ENCODE measurements at regions not wholly inside any gene's neighbourhood (a gene's known extent, or its start where the extent isn't known, plus 50 kb on each side); places are given as distances from the start of the nearest gene placed in this dataset.

DNA sequence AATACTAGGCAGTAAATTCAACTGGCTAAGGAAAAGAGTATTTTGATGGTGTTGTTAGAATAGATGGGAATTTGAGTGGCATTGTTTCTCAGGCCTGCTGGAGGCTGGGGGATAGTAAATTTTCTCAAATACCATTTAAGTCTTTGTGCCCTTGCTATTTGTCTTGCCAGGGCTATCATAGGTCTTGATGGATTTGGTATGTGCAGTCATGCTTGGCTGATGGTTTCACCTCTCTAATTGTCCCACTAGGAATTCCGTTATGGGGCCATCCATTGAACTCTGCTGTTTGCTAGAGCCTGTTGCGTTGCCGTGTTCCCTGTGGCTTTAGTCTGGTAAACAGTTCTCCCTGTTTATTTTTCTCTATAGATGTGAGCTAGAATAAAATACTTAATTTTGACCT, 438.1 kb upstream of the FAM98A start:
- Mint-ChIP-seq H3K4me1 (ENCODE audit: low read depth) (peaks cover 7% of the 10 kb centered on the region), H3K36me3 (ENCODE audit: insufficient read depth) (no peaks in the 10 kb centered on the region), H3K27ac (no peak overlapping the region), H3K9me3 (ENCODE audit: low read depth) (no peaks in the 10 kb centered on the region), H3K4me3 (ENCODE audit: low read depth) (no peak overlapping the region), H3K27me3 (peaks cover 31% of the 10 kb centered on the region)
- no peak for DNase-seq (ENCODE audit: low spot score, unreplicated experiment)
- TF ChIP-seq, protein P1, sequence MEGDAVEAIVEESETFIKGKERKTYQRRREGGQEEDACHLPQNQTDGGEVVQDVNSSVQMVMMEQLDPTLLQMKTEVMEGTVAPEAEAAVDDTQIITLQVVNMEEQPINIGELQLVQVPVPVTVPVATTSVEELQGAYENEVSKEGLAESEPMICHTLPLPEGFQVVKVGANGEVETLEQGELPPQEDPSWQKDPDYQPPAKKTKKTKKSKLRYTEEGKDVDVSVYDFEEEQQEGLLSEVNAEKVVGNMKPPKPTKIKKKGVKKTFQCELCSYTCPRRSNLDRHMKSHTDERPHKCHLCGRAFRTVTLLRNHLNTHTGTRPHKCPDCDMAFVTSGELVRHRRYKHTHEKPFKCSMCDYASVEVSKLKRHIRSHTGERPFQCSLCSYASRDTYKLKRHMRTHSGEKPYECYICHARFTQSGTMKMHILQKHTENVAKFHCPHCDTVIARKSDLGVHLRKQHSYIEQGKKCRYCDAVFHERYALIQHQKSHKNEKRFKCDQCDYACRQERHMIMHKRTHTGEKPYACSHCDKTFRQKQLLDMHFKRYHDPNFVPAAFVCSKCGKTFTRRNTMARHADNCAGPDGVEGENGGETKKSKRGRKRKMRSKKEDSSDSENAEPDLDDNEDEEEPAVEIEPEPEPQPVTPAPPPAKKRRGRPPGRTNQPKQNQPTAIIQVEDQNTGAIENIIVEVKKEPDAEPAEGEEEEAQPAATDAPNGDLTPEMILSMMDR (IDR thresholded peaks at IDR 0.05; ENCODE audit: unreplicated experiment) = no peak

DNA sequence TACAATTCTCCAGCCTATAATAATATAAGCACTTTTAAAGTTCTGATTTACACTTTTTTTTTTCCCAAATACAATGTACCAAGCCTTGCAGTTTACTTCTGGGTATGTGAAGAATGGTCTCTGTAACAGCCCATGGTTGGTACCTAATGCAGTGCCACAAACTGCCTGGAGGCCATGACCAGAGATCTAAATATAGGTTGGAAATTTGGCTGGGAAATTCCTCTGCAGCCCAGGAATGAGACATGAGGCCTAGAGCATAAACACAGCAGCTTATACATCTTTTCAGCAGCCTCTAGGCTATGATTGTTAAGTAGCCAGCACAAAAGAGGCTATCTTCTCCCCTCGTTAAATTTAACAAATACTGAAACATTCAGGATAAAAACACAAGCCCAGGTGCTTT, 432.0 kb upstream of the FAM98A start:
- no peaks in the 10 kb centered on the region for H3K4me1 Mint-ChIP-seq (ENCODE audit: low read depth)
- no peaks in the 10 kb centered on the region for H3K36me3 Mint-ChIP-seq (ENCODE audit: insufficient read depth)
- peaks cover 16% of the 10 kb centered on the region for H3K27me3 Mint-ChIP-seq
- no peak for DNase-seq (ENCODE audit: low spot score, unreplicated experiment)
- no peak overlapping the region for H3K27ac Mint-ChIP-seq
- no peaks in the 10 kb centered on the region for H3K9me3 Mint-ChIP-seq (ENCODE audit: low read depth)
- no peak overlapping the region for H3K4me3 Mint-ChIP-seq (ENCODE audit: low read depth)
- TF ChIP-seq, protein P1 (IDR thresholded peaks at IDR 0.05; ENCODE audit: unreplicated experiment) = no peak

DNA sequence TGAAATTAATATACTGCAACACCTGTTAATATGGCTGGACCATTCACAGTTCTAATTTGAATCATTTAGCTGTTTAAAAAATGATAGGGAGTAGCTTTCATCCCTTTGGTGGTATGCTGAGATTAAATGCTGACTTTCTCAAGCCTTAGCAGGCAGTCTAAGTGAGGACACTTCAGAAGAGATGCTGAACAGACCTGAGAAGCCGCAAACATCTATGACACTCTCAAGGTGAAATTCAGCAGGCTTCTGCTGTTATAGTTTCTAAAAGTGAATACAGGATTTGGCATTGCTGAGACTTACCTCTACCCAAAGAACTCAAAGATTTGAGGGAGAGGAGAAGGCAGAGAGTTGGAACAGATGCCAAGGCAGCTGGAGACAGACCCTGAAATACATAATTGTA, 431.2 kb upstream of the FAM98A start:
- no peak for DNase-seq (ENCODE audit: low spot score, unreplicated experiment)
- Mint-ChIP-seq H3K27me3 (peaks cover 11% of the 10 kb centered on the region), H3K4me3 (ENCODE audit: low read depth) (no peak overlapping the region), H3K27ac (no peak overlapping the region), H3K9me3 (ENCODE audit: low read depth) (no peaks in the 10 kb centered on the region), H3K4me1 (ENCODE audit: low read depth) (no peaks in the 10 kb centered on the region), H3K36me3 (ENCODE audit: insufficient read depth) (no peaks in the 10 kb centered on the region)
- TF ChIP-seq, protein P1 (IDR thresholded peaks at IDR 0.05; ENCODE audit: unreplicated experiment) = no peak

DNA sequence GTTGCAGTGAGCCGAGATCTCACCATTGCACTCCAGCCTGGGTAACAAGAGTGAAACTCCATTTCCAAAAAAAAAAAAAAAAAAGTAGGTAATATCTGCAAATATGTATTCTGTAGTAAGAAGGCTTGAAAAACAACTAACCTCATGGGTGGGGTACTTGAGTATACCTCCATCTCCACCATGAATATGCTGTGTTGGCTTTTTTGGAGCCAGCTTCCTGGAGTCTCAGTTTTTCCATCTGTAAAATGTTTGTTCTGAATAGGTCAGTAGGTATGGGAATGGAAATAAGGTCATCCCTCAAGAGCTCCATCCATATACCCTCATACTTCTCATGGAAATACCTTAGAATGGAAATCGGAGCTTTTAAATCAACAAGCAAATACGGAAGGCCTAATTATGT, 430.0 kb upstream of the FAM98A start:
- Mint-ChIP-seq H3K36me3 (ENCODE audit: insufficient read depth) (no peaks in the 10 kb centered on the region), H3K9me3 (ENCODE audit: low read depth) (no peaks in the 10 kb centered on the region), H3K27me3 (peaks cover 3% of the 10 kb centered on the region), H3K4me3 (ENCODE audit: low read depth) (no peak overlapping the region), H3K27ac (no peak overlapping the region), H3K4me1 (ENCODE audit: low read depth) (no peaks in the 10 kb centered on the region)
- TF ChIP-seq, protein P1 (IDR thresholded peaks at IDR 0.05; ENCODE audit: unreplicated experiment) = no peak
- no peak for DNase-seq (ENCODE audit: low spot score, unreplicated experiment)

DNA sequence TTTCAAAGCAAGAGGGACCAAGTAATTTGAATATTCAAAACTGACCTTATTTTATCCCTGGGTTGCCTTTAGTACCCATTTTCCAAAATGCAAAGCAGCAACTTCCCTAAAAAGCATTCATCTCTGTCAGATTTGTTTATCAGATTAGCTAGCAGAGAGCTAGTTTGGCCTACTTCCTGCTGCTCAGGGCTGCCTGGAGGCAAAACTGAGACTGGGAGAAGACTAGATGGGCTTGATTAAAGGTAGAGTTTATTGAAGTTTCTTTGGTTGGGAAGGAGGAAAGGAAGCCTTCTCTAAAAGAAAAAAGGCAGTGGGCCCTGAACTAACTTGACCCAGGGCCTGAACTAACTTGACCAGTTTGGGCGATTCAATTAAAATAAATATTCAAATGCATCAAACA, 426.1 kb upstream of the FAM98A start:
- Mint-ChIP-seq H3K27me3 (no peaks in the 10 kb centered on the region), H3K9me3 (ENCODE audit: low read depth) (no peaks in the 10 kb centered on the region), H3K36me3 (ENCODE audit: insufficient read depth) (no peaks in the 10 kb centered on the region), H3K4me1 (ENCODE audit: low read depth) (no peaks in the 10 kb centered on the region), H3K27ac (no peak overlapping the region), H3K4me3 (ENCODE audit: low read depth) (no peak overlapping the region)
- TF ChIP-seq, protein P1 (IDR thresholded peaks at IDR 0.05; ENCODE audit: unreplicated experiment) = no peak
- no peak for DNase-seq (ENCODE audit: low spot score, unreplicated experiment)
